K562 (cell line): ENCODE measurements at regions not wholly inside any gene's neighbourhood (a gene's known extent, or its start where the extent isn't known, plus 50 kb on each side); places are given as distances from the start of the nearest gene placed in this dataset.

Experiments
- ARID3A ChIP-seq: IDR thresholded peaks from 2 replicates; pipeline ENCODE4 v1.6.1; 2012; ENCODE audit warnings: low read depth, low read length, improper control_type of control experiment, borderline replicate concordance
- DLX4 ChIP-seq: fragments of 250-450 bp; sonication (Bioruptor Pico); IDR thresholded peaks from 2 replicates; pipeline ENCODE4 v1.6.1; 2021; ENCODE audit warnings: mild to moderate bottlenecking
- ILF3 ChIP-seq: fragments of 450-650 bp; IDR thresholded peaks from 2 replicates; pipeline ENCODE4 v1.6.1; 2018; ENCODE audit warnings: antibody characterized with exemption, mild to moderate bottlenecking, moderate library complexity, borderline replicate concordance
- MEF2D ChIP-seq: conservative IDR thresholded peaks from 2 replicates; pipeline ENCODE4 v1.6.1; 2016; ENCODE audit warnings: low read depth, missing genetic modification characterization, missing compliant biosample characterization
- POLR2G ChIP-seq: fragments of 200-400 bp; formaldehyde crosslinking; IDR thresholded peaks from 2 replicates; pipeline ENCODE4 v1.6.1; 2017; ENCODE audit warnings: low read depth, mild to moderate bottlenecking, antibody characterized with exemption, low read length, moderate library complexity
- ZNF165 ChIP-seq: fragments of 250-450 bp; sonication (Bioruptor Pico); IDR thresholded peaks from 2 replicates; pipeline ENCODE4 v1.4.0; 2020; ENCODE audit warnings: borderline replicate concordance
- ZNF239 ChIP-seq: fragments of 250-450 bp; sonication (Bioruptor Pico); IDR thresholded peaks from 2 replicates; pipeline ENCODE4 v1.4.0; 2020; ENCODE audit warnings: mild to moderate bottlenecking
- ZNF280B ChIP-seq: fragments of 250-450 bp; sonication (Bioruptor Pico); IDR thresholded peaks from 2 replicates; pipeline ENCODE4 v1.5.1; 2021; ENCODE audit warnings: mild to moderate bottlenecking
- ZNF431 ChIP-seq: sonication (generic); formaldehyde crosslinking; IDR thresholded peaks from 2 replicates; pipeline ENCODE4 v1.8.0; 2022; ENCODE audit warnings: mild to moderate bottlenecking, missing genetic modification reagents
- ZNF695 ChIP-seq: fragments of 450-650 bp; formaldehyde crosslinking; IDR thresholded peaks from 2 replicates; pipeline ENCODE4 v1.4.0; 2020; ENCODE audit warnings: mild to moderate bottlenecking, moderate library complexity
- TF ChIP-seq, protein P1 (sequence below): IDR thresholded peaks from 2 replicates; pipeline ENCODE4 v1.6.1; 2011; ENCODE audit warnings: borderline replicate concordance, low read depth, mild to moderate bottlenecking, moderate library complexity, low read length; ENCODE audit not compliant: insufficient read depth, poor library complexity, severe bottlenecking

DNA sequence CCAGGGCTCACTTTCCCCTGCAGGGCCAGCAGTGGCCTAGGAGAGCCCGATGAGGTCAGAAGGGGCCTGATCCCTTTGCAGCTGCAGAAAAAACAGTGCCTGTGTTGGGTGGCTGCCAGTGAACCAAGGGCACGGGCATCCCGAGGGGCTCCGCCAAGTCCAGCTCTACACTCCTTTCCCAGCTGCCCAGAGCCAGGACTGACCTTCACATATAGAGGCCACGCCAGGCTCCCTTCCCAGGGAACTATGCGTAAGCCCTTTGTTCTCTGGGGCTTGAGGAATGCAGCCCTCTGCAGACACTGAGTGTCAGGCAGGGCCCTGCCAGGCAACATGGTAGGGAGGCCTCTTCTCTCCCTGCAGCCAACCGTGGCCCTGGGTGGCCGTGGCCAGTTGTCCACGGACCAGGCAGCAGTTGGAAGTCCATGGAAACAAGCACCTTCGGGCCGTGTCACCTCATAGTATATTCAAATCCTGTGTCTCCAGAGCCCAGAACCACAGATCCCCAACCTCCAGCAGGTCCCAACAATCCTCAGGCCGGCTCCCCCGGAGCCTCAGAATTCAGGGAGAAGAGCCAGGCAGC lies 194.0 kb downstream of the NPHP4 start (continued):
- TF ChIP-seq, protein P1, sequence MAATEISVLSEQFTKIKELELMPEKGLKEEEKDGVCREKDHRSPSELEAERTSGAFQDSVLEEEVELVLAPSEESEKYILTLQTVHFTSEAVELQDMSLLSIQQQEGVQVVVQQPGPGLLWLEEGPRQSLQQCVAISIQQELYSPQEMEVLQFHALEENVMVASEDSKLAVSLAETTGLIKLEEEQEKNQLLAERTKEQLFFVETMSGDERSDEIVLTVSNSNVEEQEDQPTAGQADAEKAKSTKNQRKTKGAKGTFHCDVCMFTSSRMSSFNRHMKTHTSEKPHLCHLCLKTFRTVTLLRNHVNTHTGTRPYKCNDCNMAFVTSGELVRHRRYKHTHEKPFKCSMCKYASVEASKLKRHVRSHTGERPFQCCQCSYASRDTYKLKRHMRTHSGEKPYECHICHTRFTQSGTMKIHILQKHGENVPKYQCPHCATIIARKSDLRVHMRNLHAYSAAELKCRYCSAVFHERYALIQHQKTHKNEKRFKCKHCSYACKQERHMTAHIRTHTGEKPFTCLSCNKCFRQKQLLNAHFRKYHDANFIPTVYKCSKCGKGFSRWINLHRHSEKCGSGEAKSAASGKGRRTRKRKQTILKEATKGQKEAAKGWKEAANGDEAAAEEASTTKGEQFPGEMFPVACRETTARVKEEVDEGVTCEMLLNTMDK = no peak
- TF ChIP-seq ZNF165 (CRISPR knock-in tag) (no peak), ILF3 (no peak), ZNF695 (no peak), ARID3A (no peak), ZNF280B (CRISPR knock-in tag) (no peak), POLR2G (no peak), ZNF431 (CRISPR knock-in tag) (no peak), ZNF239 (CRISPR knock-in tag) (no peak), MEF2D (tag) (no peak), DLX4 (CRISPR knock-in tag) (no peak)
